DMS 273 (cell line): ENCODE measurements at regions not wholly inside any gene's neighbourhood (a gene's known extent, or its start where the extent isn't known, plus 50 kb on each side); places are given as distances from the start of the nearest gene placed in this dataset.

ENCODE experiments used
- DNase-seq: peaks from one replicate; lab custom pipeline; 2025; ENCODE audit not compliant: unreplicated experiment; lab: John Stamatoyannopoulos, UW

DNA sequence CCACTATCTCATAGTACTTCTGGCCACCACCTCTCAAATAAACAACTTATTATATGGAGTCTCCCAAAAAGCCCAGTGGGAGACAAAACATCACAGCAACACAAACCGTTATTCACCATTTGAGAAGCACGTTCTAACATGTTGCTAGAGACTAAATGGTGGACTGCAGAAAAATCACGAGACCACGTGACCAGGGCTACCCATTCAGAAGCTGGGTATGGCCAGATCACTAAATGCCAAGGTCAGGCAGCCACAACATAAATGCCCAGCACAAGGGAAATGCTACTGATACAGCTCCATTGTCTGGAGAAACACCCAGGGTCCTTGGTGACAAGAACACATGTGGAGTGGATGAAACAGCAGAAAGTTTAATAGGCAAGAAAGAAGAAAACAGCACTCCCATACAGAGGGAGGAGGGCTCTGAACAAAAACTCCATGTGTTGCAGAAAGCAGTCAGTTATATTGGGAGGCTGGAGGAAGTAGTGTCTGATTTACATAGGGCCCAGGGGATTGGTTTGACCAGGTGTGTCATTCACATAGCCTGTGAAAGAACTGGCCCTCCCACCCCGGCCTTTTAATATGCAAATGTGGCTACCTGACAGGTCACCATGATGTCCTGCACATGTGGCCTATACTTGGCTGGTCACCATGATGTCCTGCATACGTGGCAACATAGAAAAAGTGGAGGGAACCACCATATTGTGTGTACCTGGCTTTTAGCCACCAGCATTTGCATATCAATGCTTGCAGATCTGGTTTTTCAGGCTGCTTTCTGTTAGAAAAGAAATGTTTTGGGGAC, 97.2 kb downstream of the TRIM36 start:
- no peak for DNase-seq

DNA sequence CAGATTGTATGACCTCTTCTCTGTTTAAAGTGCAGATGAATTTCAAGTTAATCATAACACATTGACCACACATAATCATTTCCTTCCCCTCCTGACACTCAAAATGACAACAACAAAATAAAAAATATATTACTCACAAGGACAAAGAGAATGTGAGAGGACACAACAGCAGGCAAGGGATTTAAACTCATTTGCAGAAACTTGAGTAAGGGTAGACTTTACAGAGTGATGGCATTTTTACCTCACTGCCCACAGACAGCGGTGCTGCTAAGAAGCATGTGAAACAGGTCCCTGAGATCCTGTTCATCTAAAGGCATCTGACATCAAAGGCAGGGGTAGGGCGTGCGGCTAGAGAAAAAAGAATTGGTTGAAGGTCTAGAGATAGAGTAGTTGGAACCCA, 99.0 kb downstream of the TRIM36 start:
- no peak for DNase-seq

- DNase-seq: peak; percentile 73
These were observed 100.4 kb downstream of the TRIM36 start for GRCh38 chr5:115069087-115069968.

- no peak for DNase-seq
These were observed 101.2 kb downstream of the TRIM36 start for GRCh38 chr5:115068239-115069086.

- DNase-seq: no peak
These were observed 105.3 kb downstream of the TRIM36 start for GRCh38 chr5:115064380-115064779.

DNA sequence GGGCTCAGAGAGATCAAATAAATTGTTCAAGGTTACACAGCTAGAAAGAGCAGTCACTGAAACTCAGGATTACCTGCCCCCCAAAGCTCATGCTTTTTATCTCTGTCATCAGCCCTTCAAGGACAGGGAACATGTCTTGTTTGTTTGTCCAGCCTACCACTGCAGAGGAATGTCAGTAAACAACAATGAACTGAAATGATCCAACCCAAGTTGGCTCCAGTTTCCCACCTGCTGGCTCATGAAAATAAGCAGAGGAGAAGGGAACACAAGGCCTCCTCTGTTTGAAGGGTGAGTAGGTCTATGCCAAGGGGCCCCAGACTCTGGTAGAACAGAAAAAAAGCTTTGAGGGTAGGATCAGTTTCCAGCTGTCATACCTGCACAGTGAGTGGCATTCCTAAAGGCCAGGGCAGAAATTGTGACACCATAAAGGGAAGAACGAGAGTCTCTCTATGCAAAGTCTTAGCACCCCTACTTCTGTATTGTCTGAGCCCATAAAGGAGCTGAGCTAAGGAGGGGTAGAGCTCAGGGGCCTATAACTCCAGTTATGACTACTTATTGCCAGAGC, 115.2 kb downstream of the TRIM36 start:
- DNase-seq: no peak

GRCh38 chr5:115052948-115053347, 116.8 kb downstream of the TRIM36 start:
- DNase-seq: no peak

DNA sequence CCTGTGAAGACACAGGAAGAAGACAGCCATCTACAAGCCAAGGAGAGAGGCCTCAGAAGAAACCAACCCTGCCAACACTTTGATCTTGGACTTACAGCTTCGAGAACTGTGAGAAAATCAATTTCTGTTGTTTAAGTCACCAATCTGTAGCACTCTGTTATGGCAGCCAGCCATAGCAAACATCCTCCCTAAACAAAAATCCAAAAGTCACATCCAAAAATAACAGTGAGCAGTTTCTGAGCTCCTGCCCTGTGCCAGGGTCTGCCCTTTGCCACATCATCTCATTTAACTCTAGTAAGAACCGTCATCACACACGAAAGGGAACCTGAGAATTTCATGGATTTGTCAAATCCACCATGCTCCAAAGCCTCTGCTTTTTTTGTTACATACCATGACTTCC, 118.8 kb downstream of the TRIM36 start:
- no peak for DNase-seq

DNA sequence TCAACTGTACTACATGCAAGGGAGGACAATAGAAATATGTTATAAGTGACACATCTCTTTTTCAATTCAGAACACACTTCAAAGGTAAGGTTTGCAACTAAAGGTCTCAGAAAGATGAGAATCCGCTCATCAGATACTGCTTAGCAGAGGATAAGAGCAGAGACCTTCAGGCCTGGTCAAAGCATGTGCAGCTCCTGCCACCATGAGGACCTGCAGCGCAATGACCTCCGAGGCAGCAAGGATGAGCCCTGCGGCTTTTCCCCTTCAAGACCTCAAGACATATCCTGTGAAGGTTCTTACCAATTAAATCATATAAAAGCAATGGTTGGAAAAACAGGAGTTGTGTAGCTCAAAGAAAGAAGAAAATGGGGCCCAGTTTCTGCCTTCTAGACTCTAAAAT, 135.8 kb downstream of the TRIM36 start:
- DNase-seq: peak; percentile 32

DNA sequence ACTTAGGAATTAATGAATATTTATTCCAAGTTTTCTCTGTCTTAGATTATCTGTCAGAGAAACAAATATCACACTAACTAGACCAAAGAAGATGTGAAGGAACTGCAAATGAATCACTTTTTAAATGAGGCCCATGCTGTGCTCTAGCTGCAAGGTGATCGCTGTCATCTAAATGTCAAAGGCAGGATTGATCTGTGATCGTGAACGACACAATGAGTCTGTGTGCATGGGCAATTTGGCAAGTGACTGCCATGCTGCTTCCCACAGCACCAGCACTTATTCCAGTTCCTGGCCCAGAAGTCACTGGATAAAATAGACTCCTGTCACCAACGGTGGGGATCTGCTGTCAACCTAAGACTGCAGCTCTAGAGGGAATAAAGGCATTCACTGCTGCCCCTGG, 141.2 kb downstream of the TRIM36 start:
- no peak for DNase-seq

DNA sequence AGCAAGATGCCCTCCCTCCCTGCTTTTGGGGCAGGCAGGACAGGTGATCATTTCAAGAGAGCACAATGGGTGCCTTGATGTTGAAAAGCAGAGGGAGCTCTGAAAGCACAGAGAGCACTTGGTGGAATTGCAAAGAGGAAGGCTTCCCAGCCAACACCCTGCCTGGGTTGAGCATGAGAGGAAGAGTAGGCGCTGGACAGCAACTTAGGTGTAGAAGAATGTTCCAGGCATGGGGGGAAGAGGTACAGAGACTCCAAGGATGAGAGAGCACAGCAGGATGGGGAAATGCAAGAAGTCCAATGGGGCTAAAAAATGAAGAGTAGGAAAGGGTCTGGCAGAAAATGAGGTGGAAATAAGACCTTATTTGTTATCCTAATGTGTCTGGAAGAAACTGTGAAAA, 144.8 kb downstream of the TRIM36 start:
- DNase-seq: no peak

- no peak for DNase-seq
These were observed 147.4 kb downstream of the TRIM36 start for GRCh38 chr5:115022303-115022702.

DNA sequence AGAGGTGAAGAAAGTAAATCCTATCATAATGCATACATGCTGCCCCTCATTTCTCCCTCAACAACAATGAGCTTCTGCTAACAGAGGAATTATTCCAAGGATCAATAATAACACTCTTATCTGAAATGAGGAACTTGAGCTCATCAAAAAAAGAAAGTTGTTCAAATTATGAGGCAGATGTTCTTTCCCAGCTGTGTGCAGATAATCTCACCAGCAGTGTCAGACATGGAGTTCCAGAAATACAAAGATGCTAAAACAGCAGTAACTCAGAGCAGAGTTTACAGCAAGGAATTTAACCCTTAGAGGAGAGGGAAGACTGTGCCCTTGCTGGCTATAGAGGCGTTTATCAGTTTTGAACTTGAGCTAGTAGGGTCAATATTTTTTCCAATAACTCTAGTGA, 153.1 kb downstream of the TRIM36 start:
- DNase-seq: no peak

GRCh38 chr5:114999176-114999575, 170.5 kb downstream of the TRIM36 start:
- no peak for DNase-seq

- no peak for DNase-seq
These were observed 180.2 kb downstream of the TRIM36 start for GRCh38 chr5:114989512-114989911.

GRCh38 chr5:114988096-114988495, 181.6 kb downstream of the TRIM36 start:
- no peak for DNase-seq

DNA sequence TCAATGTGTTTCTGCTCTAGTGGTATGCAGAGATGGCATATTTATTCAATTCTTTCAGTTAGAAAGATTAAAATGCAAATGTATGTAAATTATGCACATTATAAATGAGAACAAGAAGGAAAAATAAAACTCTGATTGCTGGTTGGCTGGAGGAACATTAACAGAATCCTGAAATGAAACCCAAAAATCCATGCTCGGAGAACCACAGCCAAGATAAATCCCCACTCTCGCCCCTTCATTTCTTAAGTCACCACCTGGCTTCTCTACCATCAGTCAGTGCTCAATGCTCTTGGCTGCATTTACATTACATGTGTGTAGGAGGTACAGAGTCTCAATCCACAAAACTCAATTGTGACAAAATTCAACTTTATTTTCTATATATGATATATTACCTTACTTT, 184.9 kb downstream of the TRIM36 start:
- no peak for DNase-seq

DNA sequence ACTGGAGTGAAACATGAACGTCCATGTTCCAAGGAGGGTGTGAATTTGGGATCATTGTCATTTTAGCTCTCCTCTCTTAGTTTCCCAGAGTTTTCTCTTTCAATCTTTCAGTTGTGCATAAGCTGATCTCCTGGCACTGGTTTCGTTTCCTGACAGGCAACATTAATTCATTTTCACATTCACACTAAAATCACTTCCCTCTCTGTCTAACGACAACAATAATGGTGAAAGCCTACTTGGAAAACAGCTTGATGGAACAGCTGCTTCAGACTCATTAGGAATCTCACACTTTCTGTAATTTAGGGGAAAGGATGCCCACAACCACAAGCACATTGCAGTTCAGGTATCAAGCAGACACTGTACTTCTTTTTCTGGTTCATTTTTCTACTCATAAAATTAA, 188.6 kb downstream of the TRIM36 start:
- DNase-seq: no peak

- no peak for DNase-seq
These were observed 191.6 kb downstream of the TRIM36 start for GRCh38 chr5:114977979-114978573.

DNA sequence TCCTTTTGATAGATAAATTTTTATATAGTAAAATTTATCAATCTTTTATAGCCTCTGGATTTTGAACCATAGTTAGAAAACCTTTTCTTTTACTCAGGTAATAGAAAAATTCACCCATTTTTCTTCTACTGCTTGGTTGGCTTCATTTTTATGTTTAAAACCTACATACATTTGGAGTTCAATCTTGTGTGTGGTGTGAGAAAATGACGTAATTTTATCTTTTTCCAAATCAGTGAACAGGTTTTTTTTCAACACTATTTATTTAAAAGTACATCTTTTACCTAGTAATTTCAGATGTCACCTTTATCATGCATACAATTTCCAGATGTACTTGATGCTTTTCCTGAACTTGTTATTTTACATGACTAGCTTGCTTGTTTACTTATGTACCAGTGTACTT, 200.2 kb downstream of the TRIM36 start:
- DNase-seq: no peak

GRCh38 chr5:114957384-114957783, 212.3 kb downstream of the TRIM36 start:
- no peak for DNase-seq
